Uterus (tissue), 2 donors: ENCODE measurements at regions not wholly inside any gene's neighbourhood (a gene's known extent, or its start where the extent isn't known, plus 50 kb on each side); places are given as distances from the start of the nearest gene placed in this dataset.

Experiments
- POLR2A ChIP-seq, 2 donors: fragments of 450-650 bp; IDR thresholded peaks; one replicate each; pipeline ENCODE4 v1.6.1; 2016; ENCODE audit warnings: antibody characterized with exemption in 2 of 2, mild to moderate bottlenecking in 1 of 2, moderate library complexity in 1 of 2
- TF ChIP-seq, protein P1 (sequence below), 4 experiments: fragments of 200-600 bp in 2 of 4; fragments of 450-650 bp in 2 of 4; sonication (generic) in 2 of 4; IDR thresholded peaks; one replicate each; pipeline ENCODE4 v1.5.1; 2016 to 2019; ENCODE audit warnings: antibody characterized with exemption in 4 of 4, mild to moderate bottlenecking in 2 of 4, moderate library complexity in 1 of 4

DNA sequence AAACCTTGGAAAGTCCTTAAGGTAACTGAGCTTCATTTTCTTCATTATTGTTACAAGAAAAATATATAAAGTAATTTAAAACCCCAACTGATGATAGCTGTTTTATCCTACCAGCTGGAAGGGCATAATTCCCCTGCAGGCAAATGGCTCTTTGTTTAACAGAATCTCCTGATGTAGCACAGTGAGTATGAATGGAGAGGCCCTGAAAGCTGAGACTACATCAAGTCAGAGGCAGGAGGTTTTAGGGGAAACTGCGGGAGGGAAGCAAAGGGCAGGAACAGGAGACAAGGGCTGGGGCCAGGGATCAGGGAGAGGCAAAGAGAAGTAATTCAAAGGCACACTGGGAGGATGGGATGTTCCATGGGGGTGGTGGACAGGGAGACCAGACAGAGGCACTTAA, 119.0 kb upstream of the LRFN2 start:
- TF ChIP-seq, protein P1, sequence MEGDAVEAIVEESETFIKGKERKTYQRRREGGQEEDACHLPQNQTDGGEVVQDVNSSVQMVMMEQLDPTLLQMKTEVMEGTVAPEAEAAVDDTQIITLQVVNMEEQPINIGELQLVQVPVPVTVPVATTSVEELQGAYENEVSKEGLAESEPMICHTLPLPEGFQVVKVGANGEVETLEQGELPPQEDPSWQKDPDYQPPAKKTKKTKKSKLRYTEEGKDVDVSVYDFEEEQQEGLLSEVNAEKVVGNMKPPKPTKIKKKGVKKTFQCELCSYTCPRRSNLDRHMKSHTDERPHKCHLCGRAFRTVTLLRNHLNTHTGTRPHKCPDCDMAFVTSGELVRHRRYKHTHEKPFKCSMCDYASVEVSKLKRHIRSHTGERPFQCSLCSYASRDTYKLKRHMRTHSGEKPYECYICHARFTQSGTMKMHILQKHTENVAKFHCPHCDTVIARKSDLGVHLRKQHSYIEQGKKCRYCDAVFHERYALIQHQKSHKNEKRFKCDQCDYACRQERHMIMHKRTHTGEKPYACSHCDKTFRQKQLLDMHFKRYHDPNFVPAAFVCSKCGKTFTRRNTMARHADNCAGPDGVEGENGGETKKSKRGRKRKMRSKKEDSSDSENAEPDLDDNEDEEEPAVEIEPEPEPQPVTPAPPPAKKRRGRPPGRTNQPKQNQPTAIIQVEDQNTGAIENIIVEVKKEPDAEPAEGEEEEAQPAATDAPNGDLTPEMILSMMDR (IDR thresholded peaks at IDR 0.05), result no peak
- TF ChIP-seq POLR2A (IDR thresholded peaks at IDR 0.05), result no peak
